ENCODE measurements at regions not wholly inside any gene's neighbourhood (a gene's known extent, or its start where the extent isn't known, plus 50 kb on each side); places are given as distances from the start of the nearest gene placed in this dataset.
"Not testable (repeated sequence)": the region's sequence is repeated elsewhere in the genome, so short reads cannot be mapped to it uniquely, and the experiment has no call there.

DNA sequence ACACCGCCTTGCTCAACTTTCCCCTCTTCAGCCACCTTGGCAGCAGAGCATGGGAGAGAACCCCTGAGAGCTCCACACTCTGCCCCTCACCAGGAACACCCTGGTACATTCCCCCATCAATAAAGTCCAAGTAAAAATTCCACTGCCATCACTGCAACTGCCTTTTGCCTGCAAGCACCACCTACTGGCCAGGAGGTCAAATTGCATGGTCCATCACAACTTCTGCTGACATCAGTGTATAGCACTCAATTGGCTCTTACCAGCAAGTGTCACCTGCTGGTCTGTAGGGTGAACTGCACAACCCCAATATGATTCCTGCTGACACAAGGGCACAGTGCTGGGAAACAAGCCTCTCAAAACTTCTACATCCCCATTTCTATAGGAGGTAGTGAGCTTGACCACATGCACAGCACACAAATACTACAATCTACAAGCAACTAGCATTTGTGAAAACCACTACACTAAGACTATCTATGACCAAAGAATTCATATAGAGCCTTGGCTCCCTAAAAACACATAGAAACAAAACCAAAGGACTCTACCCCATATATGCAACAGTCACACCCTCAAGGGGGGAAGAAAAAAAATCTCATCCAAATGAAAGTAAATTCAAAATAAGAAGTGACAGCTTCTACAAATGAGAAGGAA is 69.2 kb downstream of the FASLG start:
- H3K36me3 Mint-ChIP-seq, result peaks cover 12% of the 10 kb centered on the region
- peaks cover 35% of the 10 kb centered on the region for H3K9me3 Mint-ChIP-seq
- H3K27me3 Mint-ChIP-seq (ENCODE audit: low read depth), result no peaks in the 10 kb centered on the region; the same call in 1 of the 2 replicates
- TF ChIP-seq, protein P1, sequence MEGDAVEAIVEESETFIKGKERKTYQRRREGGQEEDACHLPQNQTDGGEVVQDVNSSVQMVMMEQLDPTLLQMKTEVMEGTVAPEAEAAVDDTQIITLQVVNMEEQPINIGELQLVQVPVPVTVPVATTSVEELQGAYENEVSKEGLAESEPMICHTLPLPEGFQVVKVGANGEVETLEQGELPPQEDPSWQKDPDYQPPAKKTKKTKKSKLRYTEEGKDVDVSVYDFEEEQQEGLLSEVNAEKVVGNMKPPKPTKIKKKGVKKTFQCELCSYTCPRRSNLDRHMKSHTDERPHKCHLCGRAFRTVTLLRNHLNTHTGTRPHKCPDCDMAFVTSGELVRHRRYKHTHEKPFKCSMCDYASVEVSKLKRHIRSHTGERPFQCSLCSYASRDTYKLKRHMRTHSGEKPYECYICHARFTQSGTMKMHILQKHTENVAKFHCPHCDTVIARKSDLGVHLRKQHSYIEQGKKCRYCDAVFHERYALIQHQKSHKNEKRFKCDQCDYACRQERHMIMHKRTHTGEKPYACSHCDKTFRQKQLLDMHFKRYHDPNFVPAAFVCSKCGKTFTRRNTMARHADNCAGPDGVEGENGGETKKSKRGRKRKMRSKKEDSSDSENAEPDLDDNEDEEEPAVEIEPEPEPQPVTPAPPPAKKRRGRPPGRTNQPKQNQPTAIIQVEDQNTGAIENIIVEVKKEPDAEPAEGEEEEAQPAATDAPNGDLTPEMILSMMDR (IDR thresholded peaks at IDR 0.05), result peak; percentile 90
- TF ChIP-seq ZNF232 (CRISPR knock-in tag; IDR thresholded peaks at IDR 0.05), result 0 out of 2 replicates have a peak, but pooled peaks have one; percentile 46
- TF ChIP-seq CREM (CRISPR knock-in tag; IDR thresholded peaks at IDR 0.05), result no peak
- TF ChIP-seq FOXP1 (CRISPR knock-in tag; IDR thresholded peaks at IDR 0.05; ENCODE audit: borderline replicate concordance), result 0 out of 2 replicates have a peak, but pooled peaks have one; percentile 5
- POLR2A ChIA-PET, result no interaction called here
- CTCF ChIA-PET, result interaction anchor here (0.6 to 3.0 kb wide), 7 partner anchors 8 to 1109 kb away, joined by 3 to 13 read pairs (median 4); partner anchors contain the start of gene SUCO
- ATAC-seq (peak; percentile 100), DNase-seq (ENCODE audit: low spot score) (peak; percentile 58)
- no peak overlapping the region for H3K4me3 Mint-ChIP-seq
- no peak overlapping the region for H3K27ac Mint-ChIP-seq
- H3K4me1 Mint-ChIP-seq, result no peaks in the 10 kb centered on the region

DNA sequence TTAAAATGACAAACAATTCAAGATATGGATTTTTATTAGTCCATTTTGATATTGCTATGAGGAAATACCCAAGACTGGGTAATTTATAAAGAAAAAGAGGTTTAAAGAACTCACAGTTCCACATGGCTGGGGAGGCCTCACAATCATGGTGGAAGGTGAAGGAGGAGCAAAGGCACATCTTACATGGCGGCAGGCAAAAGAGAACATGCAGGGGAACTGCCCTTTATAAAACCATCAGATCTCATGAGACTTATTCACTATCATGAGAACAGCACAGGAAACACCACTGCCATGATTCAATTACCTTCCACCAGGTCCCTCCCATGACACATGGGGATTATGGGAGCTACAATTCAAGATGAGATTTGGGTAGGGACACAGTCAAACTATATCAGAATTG is 69.8 kb downstream of the FASLG start:
- H3K27me3 Mint-ChIP-seq (ENCODE audit: low read depth); H3K4me3 Mint-ChIP-seq; POLR2A ChIA-PET; H3K27ac Mint-ChIP-seq; ATAC-seq; DNase-seq (ENCODE audit: low spot score); H3K4me1 Mint-ChIP-seq: not testable (repeated sequence)
- peaks cover 35% of the 10 kb centered on the region for H3K9me3 Mint-ChIP-seq
- CTCF ChIA-PET, result interaction anchor here (2.6 to 3.0 kb wide), 2 partner anchors 119 to 196 kb away, joined by 11 to 13 read pairs; partner anchors contain the start of gene SUCO
- peaks cover 12% of the 10 kb centered on the region for H3K36me3 Mint-ChIP-seq

DNA sequence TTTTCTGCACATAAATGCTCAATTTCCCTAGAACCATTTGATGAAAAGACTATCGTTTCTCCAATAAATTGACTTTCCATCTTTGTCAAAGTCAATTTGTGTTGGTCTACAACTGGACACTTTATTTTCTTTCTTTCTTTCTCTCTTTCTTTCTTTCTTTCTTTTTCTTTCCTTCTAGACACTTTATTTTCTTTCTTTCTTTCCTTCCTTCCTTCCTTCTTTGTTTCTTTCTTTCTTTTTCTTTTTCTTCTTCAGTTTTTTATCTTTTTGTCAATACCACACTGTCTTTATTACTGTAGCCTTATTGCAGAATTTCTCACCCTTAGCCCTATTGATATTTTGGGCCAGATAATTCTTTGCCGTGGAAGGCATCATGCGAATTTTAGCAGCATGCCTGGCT is 73.5 kb downstream of the FASLG start:
- ATAC-seq (no peak), DNase-seq (ENCODE audit: low spot score) (no peak)
- no peaks in the 10 kb centered on the region; the same call in 1 of the 2 replicates for H3K27me3 Mint-ChIP-seq (ENCODE audit: low read depth)
- ChIA-PET POLR2A (interaction anchor here (0.7 kb wide), 1 partner anchor 60 kb away, joined by 10 read pairs; no protein-coding TSS in a partner anchor), CTCF (interaction anchor here (0.7 kb wide), 2 partner anchors 42 to 898 kb away, joined by 4 to 5 read pairs; no protein-coding TSS in a partner anchor)
- no peak overlapping the region for H3K27ac Mint-ChIP-seq
- H3K4me3 Mint-ChIP-seq, result no peak overlapping the region
- H3K9me3 Mint-ChIP-seq, result peaks cover 29% of the 10 kb centered on the region
- H3K4me1 Mint-ChIP-seq, result no peaks in the 10 kb centered on the region
- no peak for TF ChIP-seq ZBTB21 (CRISPR knock-in tag; IDR thresholded peaks at IDR 0.05; ENCODE audit: borderline replicate concordance)
- peaks cover 12% of the 10 kb centered on the region for H3K36me3 Mint-ChIP-seq

DNA sequence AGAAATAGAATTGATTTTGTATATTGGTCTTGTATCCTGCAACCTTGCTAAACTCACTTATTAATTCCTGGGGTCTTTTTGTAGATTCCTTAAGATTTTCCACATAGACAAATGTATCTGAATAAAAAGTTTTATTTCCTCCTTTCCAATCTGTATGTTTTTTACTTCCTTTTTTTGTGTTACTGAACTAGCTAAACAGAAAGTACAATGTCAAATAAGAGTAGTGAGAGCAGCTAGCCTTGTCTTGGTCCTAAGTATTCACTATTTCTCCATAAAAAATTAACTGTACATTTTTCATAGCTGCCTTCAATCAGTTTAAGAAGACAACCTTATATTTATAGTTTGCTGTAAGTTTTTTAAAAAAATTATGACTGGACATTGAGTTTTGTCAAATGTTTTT is 74.9 kb downstream of the FASLG start:
- TF ChIP-seq, protein P2, sequence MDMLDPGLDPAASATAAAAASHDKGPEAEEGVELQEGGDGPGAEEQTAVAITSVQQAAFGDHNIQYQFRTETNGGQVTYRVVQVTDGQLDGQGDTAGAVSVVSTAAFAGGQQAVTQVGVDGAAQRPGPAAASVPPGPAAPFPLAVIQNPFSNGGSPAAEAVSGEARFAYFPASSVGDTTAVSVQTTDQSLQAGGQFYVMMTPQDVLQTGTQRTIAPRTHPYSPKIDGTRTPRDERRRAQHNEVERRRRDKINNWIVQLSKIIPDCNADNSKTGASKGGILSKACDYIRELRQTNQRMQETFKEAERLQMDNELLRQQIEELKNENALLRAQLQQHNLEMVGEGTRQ (CRISPR knock-in tag; IDR thresholded peaks at IDR 0.05), result no peak
- TF ChIP-seq, protein P3, sequence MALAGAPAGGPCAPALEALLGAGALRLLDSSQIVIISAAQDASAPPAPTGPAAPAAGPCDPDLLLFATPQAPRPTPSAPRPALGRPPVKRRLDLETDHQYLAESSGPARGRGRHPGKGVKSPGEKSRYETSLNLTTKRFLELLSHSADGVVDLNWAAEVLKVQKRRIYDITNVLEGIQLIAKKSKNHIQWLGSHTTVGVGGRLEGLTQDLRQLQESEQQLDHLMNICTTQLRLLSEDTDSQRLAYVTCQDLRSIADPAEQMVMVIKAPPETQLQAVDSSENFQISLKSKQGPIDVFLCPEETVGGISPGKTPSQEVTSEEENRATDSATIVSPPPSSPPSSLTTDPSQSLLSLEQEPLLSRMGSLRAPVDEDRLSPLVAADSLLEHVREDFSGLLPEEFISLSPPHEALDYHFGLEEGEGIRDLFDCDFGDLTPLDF (CRISPR knock-in tag; IDR thresholded peaks at IDR 0.05), result no peak
- TF ChIP-seq CREB1 (CRISPR knock-in tag; IDR thresholded peaks at IDR 0.05) (no peak), ZNF263 (CRISPR knock-in tag; IDR thresholded peaks at IDR 0.05; ENCODE audit: low read depth) (no peak), ZNF396 (CRISPR knock-in tag; IDR thresholded peaks at IDR 0.05; ENCODE audit: borderline replicate concordance) (no peak), MXD4 (CRISPR knock-in tag; IDR thresholded peaks at IDR 0.05; ENCODE audit: borderline replicate concordance) (no peak), PRRX2 (CRISPR knock-in tag; IDR thresholded peaks at IDR 0.05) (no peak), NFYB (CRISPR knock-in tag; conservative IDR thresholded peaks at IDR 0.05; ENCODE audit: low read depth) (no peak)
- TF ChIP-seq, protein P4, sequence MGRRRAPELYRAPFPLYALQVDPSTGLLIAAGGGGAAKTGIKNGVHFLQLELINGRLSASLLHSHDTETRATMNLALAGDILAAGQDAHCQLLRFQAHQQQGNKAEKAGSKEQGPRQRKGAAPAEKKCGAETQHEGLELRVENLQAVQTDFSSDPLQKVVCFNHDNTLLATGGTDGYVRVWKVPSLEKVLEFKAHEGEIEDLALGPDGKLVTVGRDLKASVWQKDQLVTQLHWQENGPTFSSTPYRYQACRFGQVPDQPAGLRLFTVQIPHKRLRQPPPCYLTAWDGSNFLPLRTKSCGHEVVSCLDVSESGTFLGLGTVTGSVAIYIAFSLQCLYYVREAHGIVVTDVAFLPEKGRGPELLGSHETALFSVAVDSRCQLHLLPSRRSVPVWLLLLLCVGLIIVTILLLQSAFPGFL (CRISPR knock-in tag; IDR thresholded peaks at IDR 0.05; ENCODE audit: borderline replicate concordance), result no peak
- Mint-ChIP-seq H3K27me3 (ENCODE audit: low read depth) (no peaks in the 10 kb centered on the region; the same call in 1 of the 2 replicates), H3K36me3 (peaks cover 2% of the 10 kb centered on the region; the same call in 1 of the 2 replicates), H3K27ac (no peak overlapping the region), H3K4me1 (no peaks in the 10 kb centered on the region), H3K4me3 (no peak overlapping the region), H3K9me3 (peaks cover 16% of the 10 kb centered on the region)
- POLR2A ChIA-PET, result no interaction called here
- no peak for ATAC-seq
- DNase-seq (ENCODE audit: low spot score), result no peak
- CTCF ChIA-PET, result no interaction called here
